Keratinocyte (primary cell): ENCODE measurements at regions not wholly inside any gene's neighbourhood (a gene's known extent, or its start where the extent isn't known, plus 50 kb on each side); places are given as distances from the start of the nearest gene placed in this dataset.

ENCODE experiments used
- DNase-seq: peaks from one replicate; pipeline ENCODE4 v3.0.0-alpha.2; 2011; ENCODE audit warnings: low read depth, missing footprints, low spot score
- FAIRE-seq: peaks from 2 replicates; lab custom pipeline; 2011; peaks lifted over from hg19 to GRCh38; lab: Jason Lieb, UNC
- H2AFZ ChIP-seq: 2 replicates; pipeline ENCODE4 v1.6.0; 2012; ENCODE audit warnings: low read length, control low read depth, inconsistent platforms; ENCODE audit not compliant: control insufficient read depth
- H3K27ac ChIP-seq: 2 replicates; pipeline ENCODE4 v1.5.1; 2011; ENCODE audit warnings: low read length; ENCODE audit not compliant: control insufficient read depth, insufficient read depth
- H3K27me3 ChIP-seq: 3 replicates; pipeline ENCODE4 v1.6.0; 2011; ENCODE audit warnings: low read length; ENCODE audit not compliant: control insufficient read depth, insufficient read depth; ENCODE audit errors: extremely low read depth
- H3K36me3 ChIP-seq, 2 experiments: 2 replicates in 1 of 2; 3 replicates in 1 of 2; pipeline ENCODE4 v1.5.1; 2011; ENCODE audit warnings: low read length in 2 of 2, mild to moderate bottlenecking in 1 of 2; ENCODE audit not compliant: control insufficient read depth in 2 of 2, insufficient read depth in 2 of 2; ENCODE audit errors: extremely low read depth in 1 of 2
- H3K4me1 ChIP-seq: 3 replicates; pipeline ENCODE4 v1.5.1; 2011; ENCODE audit warnings: low read length; ENCODE audit not compliant: control insufficient read depth, insufficient read depth; ENCODE audit errors: extremely low read depth
- H3K4me2 ChIP-seq: 3 replicates; pipeline ENCODE4 v1.6.0; 2011; ENCODE audit warnings: low read depth, low read length; ENCODE audit not compliant: control insufficient read depth, insufficient read depth; ENCODE audit errors: extremely low read depth
- H3K4me3 ChIP-seq, 3 experiments: fragments of 200-600 bp in 1 of 3; sonication (generic) in 1 of 3; 2 replicates in 2 of 3; 3 replicates in 1 of 3; pipeline ENCODE4 v1.5.1; 2011 to 2016; ENCODE audit warnings: low read length in 3 of 3, mild to moderate bottlenecking in 3 of 3, control low read depth in 2 of 3, inconsistent platforms in 1 of 3, low read depth in 1 of 3, mixed read lengths in 1 of 3, mixed run types in 1 of 3, moderate library complexity in 1 of 3; ENCODE audit not compliant: control insufficient read depth in 2 of 3, insufficient read depth in 2 of 3; ENCODE audit errors: extremely low read depth in 1 of 3
- H3K79me2 ChIP-seq: 2 replicates; pipeline ENCODE4 v1.6.0; 2012; ENCODE audit warnings: low read length; ENCODE audit not compliant: control insufficient read depth, insufficient read depth
- H3K9ac ChIP-seq: 3 replicates; pipeline ENCODE4 v1.6.0; 2011; ENCODE audit warnings: low read length; ENCODE audit not compliant: control insufficient read depth, insufficient read depth; ENCODE audit errors: extremely low read depth
- H3K9me1 ChIP-seq: 3 replicates; pipeline ENCODE4 v1.6.0; 2011; ENCODE audit warnings: low read length; ENCODE audit not compliant: control insufficient read depth, insufficient read depth; ENCODE audit errors: extremely low read depth
- H3K9me3 ChIP-seq: 2 replicates; pipeline ENCODE4 v1.5.1; 2012; ENCODE audit warnings: low read depth, low read length; ENCODE audit not compliant: control insufficient read depth
- H4K20me1 ChIP-seq: 3 replicates; pipeline ENCODE4 v1.6.0; 2011; ENCODE audit warnings: low read length; ENCODE audit not compliant: control insufficient read depth, insufficient read depth; ENCODE audit errors: extremely low read depth
- CTCF ChIP-seq, 3 experiments: IDR thresholded peaks in 1 of 3; conservative IDR thresholded peaks in 1 of 3; optimal IDR thresholded peaks in 1 of 3; 2 replicates in 2 of 3; 3 replicates in 1 of 3; pipeline versions ENCODE3 to v1.5.1; 2011; ENCODE audit warnings: low read length in 3 of 3, mild to moderate bottlenecking in 3 of 3, moderate library complexity in 2 of 3, control low read depth in 1 of 3, inconsistent platforms in 1 of 3; ENCODE audit not compliant: insufficient read depth in 2 of 3; ENCODE audit errors: extremely low read depth in 1 of 3
- EZH2 ChIP-seq: IDR thresholded peaks from one replicate; pipeline ENCODE4 v1.6.1; 2012; ENCODE audit warnings: inconsistent platforms, mild to moderate bottlenecking, low read length, moderate library complexity
- dilution Hi-C: fragments of 300-500 bp; cut with MboI; formaldehyde crosslinking; loops from one replicate; pipeline ENCODE4 v1.7.0; 2020; ENCODE audit warnings: low sequenced_read_pairs; ENCODE audit not compliant: extremely low pct_ligation_motif_present

GRCh38 chr2:59303272-59303671 is 1062.1 kb upstream of the FANCL start:
- no peaks in the 10 kb centered on the region for H3K79me2 ChIP-seq
- dilution Hi-C loops = no loop called here
- H3K9ac ChIP-seq = no peak overlapping the region
- FAIRE-seq = no peak
- no peak overlapping the region for H3K27ac ChIP-seq
- no peaks in the 10 kb centered on the region for H4K20me1 ChIP-seq
- H2AFZ ChIP-seq = no peak overlapping the region
- no peaks in the 10 kb centered on the region for H3K9me3 ChIP-seq
- no peak for TF ChIP-seq EZH2
- TF ChIP-seq CTCF (optimal IDR thresholded peaks at IDR 0.05 in 1 of 3, IDR thresholded peaks at IDR 0.05 in 1 of 3, conservative IDR thresholded peaks at IDR 0.05 in 1 of 3; ENCODE audit: extremely low read depth in 1 of 3, insufficient read depth in 2 of 3, low read length in 3 of 3) = no peak
- DNase-seq = no peak
- no peak overlapping the region for H3K4me2 ChIP-seq
- no peaks in the 10 kb centered on the region for H3K36me3 ChIP-seq
- H3K4me1 ChIP-seq = no peaks in the 10 kb centered on the region
- H3K4me3 ChIP-seq = no peak overlapping the region
- no peaks in the 10 kb centered on the region for H3K27me3 ChIP-seq
- no peaks in the 10 kb centered on the region for H3K9me1 ChIP-seq

- Histone ChIP-seq H3K79me2 (no peaks in the 10 kb centered on the region), H3K4me2 (no peak overlapping the region), H4K20me1 (no peaks in the 10 kb centered on the region), H3K4me3 (no peak overlapping the region), H3K9me1 (no peaks in the 10 kb centered on the region), H3K27ac (no peak overlapping the region), H2AFZ (no peak overlapping the region), H3K36me3 (no peaks in the 10 kb centered on the region), H3K9ac (no peak overlapping the region), H3K27me3 (no peaks in the 10 kb centered on the region), H3K9me3 (no peaks in the 10 kb centered on the region), H3K4me1 (no peaks in the 10 kb centered on the region)
- TF ChIP-seq CTCF (optimal IDR thresholded peaks at IDR 0.05 in 1 of 3, IDR thresholded peaks at IDR 0.05 in 1 of 3, conservative IDR thresholded peaks at IDR 0.05 in 1 of 3; ENCODE audit: extremely low read depth in 1 of 3, insufficient read depth in 2 of 3, low read length in 3 of 3) = no peak
- TF ChIP-seq EZH2 = no peak
- DNase-seq (no peak), FAIRE-seq (no peak)
- dilution Hi-C loops = no loop called here
Measured at GRCh38 chr2:59302683-59303082, 1061.6 kb upstream of the FANCL start.
